ENCODE measurements at regions not wholly inside any gene's neighbourhood (a gene's known extent, or its start where the extent isn't known, plus 50 kb on each side); places are given as distances from the start of the nearest gene placed in this dataset.

GRCh38 chr2:43026426-43027096, 199.8 kb downstream of the ZFP36L2 start:
- Histone ChIP-seq H3F3A (ENCODE audit: control insufficient read depth, insufficient read depth) (no peaks in the 10 kb centered on the region), H3K36me3 (ENCODE audit: control insufficient read depth, low read length) (no peaks in the 10 kb centered on the region), H3K27ac (ENCODE audit: low read depth, low read length) (no peak overlapping the region), H3K79me2 (ENCODE audit: control insufficient read depth, low read length) (no peaks in the 10 kb centered on the region), H3K9me2 (replicated peaks; ENCODE audit: control insufficient read depth, low read length) (no peaks in the 10 kb centered on the region), H3K4me3 (ENCODE audit: low read length) (no peak overlapping the region), H3K27me3 (ENCODE audit: control insufficient read depth, low read length) (peaks cover 6% of the 10 kb centered on the region; the same call in 1 of the 2 replicates), H3K4me2 (ENCODE audit: low read length) (no peak overlapping the region), H3K4me1 (ENCODE audit: control insufficient read depth, low read length) (no peaks in the 10 kb centered on the region), H4K20me1 (ENCODE audit: control insufficient read depth, insufficient read depth, low read depth, low read length) (no peaks in the 10 kb centered on the region), H3K9me3 (ENCODE audit: control insufficient read depth, insufficient read depth, low read length) (peaks cover 8% of the 10 kb centered on the region; the same call in 1 of the 2 replicates)
- TF ChIP-seq CTCF (IDR thresholded peaks at IDR 0.05; ENCODE audit: low read depth, low read length, poor library complexity, severe bottlenecking) (no peak), EZH2phosphoT487 (IDR thresholded peaks at IDR 0.05; ENCODE audit: borderline replicate concordance, low read length) (no peak)

GRCh38 chr2:43025709-43026295, 200.6 kb downstream of the ZFP36L2 start:
- Histone ChIP-seq H3K79me2 (ENCODE audit: control insufficient read depth, low read length) (no peaks in the 10 kb centered on the region), H3K9me3 (ENCODE audit: control insufficient read depth, insufficient read depth, low read length) (peaks cover 8% of the 10 kb centered on the region; the same call in 1 of the 2 replicates), H3K36me3 (ENCODE audit: control insufficient read depth, low read length) (no peaks in the 10 kb centered on the region), H3K4me1 (ENCODE audit: control insufficient read depth, low read length) (no peaks in the 10 kb centered on the region), H4K20me1 (ENCODE audit: control insufficient read depth, insufficient read depth, low read depth, low read length) (no peaks in the 10 kb centered on the region), H3F3A (ENCODE audit: control insufficient read depth, insufficient read depth) (no peaks in the 10 kb centered on the region), H3K27ac (ENCODE audit: low read depth, low read length) (no peak overlapping the region), H3K4me3 (ENCODE audit: low read length) (no peak overlapping the region), H3K4me2 (ENCODE audit: low read length) (no peak overlapping the region), H3K9me2 (replicated peaks; ENCODE audit: control insufficient read depth, low read length) (no peaks in the 10 kb centered on the region), H3K27me3 (ENCODE audit: control insufficient read depth, low read length) (peaks cover 6% of the 10 kb centered on the region; the same call in 1 of the 2 replicates)
- TF ChIP-seq EZH2phosphoT487 (IDR thresholded peaks at IDR 0.05; ENCODE audit: borderline replicate concordance, low read length) (no peak), CTCF (IDR thresholded peaks at IDR 0.05; ENCODE audit: low read depth, low read length, poor library complexity, severe bottlenecking) (no peak)

- Histone ChIP-seq H3K79me2 (ENCODE audit: control insufficient read depth, low read length) (no peaks in the 10 kb centered on the region), H3K4me1 (ENCODE audit: control insufficient read depth, low read length) (no peaks in the 10 kb centered on the region), H4K20me1 (ENCODE audit: control insufficient read depth, insufficient read depth, low read depth, low read length) (no peaks in the 10 kb centered on the region), H3F3A (ENCODE audit: control insufficient read depth, insufficient read depth) (no peaks in the 10 kb centered on the region), H3K9me2 (replicated peaks; ENCODE audit: control insufficient read depth, low read length) (no peaks in the 10 kb centered on the region), H3K27me3 (ENCODE audit: control insufficient read depth, low read length) (peaks cover 6% of the 10 kb centered on the region; the same call in 1 of the 2 replicates), H3K4me3 (ENCODE audit: low read length) (no peak overlapping the region), H3K36me3 (ENCODE audit: control insufficient read depth, low read length) (no peaks in the 10 kb centered on the region), H3K27ac (ENCODE audit: low read depth, low read length) (no peak overlapping the region), H3K4me2 (ENCODE audit: low read length) (no peak overlapping the region), H3K9me3 (ENCODE audit: control insufficient read depth, insufficient read depth, low read length) (peaks cover 8% of the 10 kb centered on the region)
- TF ChIP-seq CTCF (IDR thresholded peaks at IDR 0.05; ENCODE audit: low read depth, low read length, poor library complexity, severe bottlenecking) (peak; percentile 83), EZH2phosphoT487 (IDR thresholded peaks at IDR 0.05; ENCODE audit: borderline replicate concordance, low read length) (no peak)
Observed at GRCh38 chr2:43024515-43025011, 201.8 kb downstream of the ZFP36L2 start.
